SIG-M5 treated with dmso at 0.1 percent for 504 hours (cell line): ENCODE measurements at regions not wholly inside any gene's neighbourhood (a gene's known extent, or its start where the extent isn't known, plus 50 kb on each side); places are given as distances from the start of the nearest gene placed in this dataset.

Experiments used
- DNase-seq: peaks from one replicate; lab custom pipeline; 2025; ENCODE audit not compliant: unreplicated experiment; lab: John Stamatoyannopoulos, UW

GRCh38 chr2:71800851-71801250, 346.8 kb downstream of the CYP26B1 start:
- no peak for DNase-seq

- DNase-seq: no peak
Measured at GRCh38 chr2:71800106-71800809, 346.9 kb downstream of the DYSF start.

GRCh38 chr2:71799013-71799575, 345.7 kb downstream of the DYSF start:
- no peak for DNase-seq

- DNase-seq: peak; percentile 43
Measured at GRCh38 chr2:71798266-71799012, 345.1 kb downstream of the DYSF start.

- DNase-seq: no peak
Measured at GRCh38 chr2:71797035-71797810, 343.9 kb downstream of the DYSF start.

GRCh38 chr2:71796174-71796593, 342.8 kb downstream of the DYSF start:
- no peak for DNase-seq

GRCh38 chr2:71795486-71795885, 342.1 kb downstream of the DYSF start:
- DNase-seq: no peak

- no peak for DNase-seq
Measured at GRCh38 chr2:71794611-71795010, 341.2 kb downstream of the DYSF start.

- DNase-seq: no peak
Measured at GRCh38 chr2:71793926-71794325, 340.6 kb downstream of the DYSF start.

- DNase-seq: no peak
Measured at GRCh38 chr2:71792926-71793761, 339.8 kb downstream of the DYSF start.

GRCh38 chr2:71791501-71792135, 338.3 kb downstream of the DYSF start:
- no peak for DNase-seq

- no peak for DNase-seq
Measured at GRCh38 chr2:71791061-71791450, 337.7 kb downstream of the DYSF start.

GRCh38 chr2:71790226-71791060, 337.1 kb downstream of the DYSF start:
- DNase-seq: no peak

- no peak for DNase-seq
Measured at GRCh38 chr2:71789556-71790204, 336.3 kb downstream of the DYSF start.

- no peak for DNase-seq
Measured at GRCh38 chr2:71788601-71789240, 335.4 kb downstream of the DYSF start.

- no peak for DNase-seq
Measured at GRCh38 chr2:71788186-71788525, 334.8 kb downstream of the DYSF start.

GRCh38 chr2:71787476-71788185, 334.3 kb downstream of the DYSF start:
- DNase-seq: no peak

GRCh38 chr2:71787108-71787415, 333.7 kb downstream of the DYSF start:
- no peak for DNase-seq
